A549 (cell line): ENCODE measurements at regions not wholly inside any gene's neighbourhood (a gene's known extent, or its start where the extent isn't known, plus 50 kb on each side); places are given as distances from the start of the nearest gene placed in this dataset.

Experiments used
- ATAC-seq, 2 experiments: fragments of 200-7000 bp in 1 of 2; fragments of >200 bp in 1 of 2; cut with Nextera tagmentation in 1 of 2; cut with Tn5 transposase in 1 of 2; 3 replicates each; pipeline versions ENCODE4 v1.8.0 to v1.9.1; 2018 to 2020; ENCODE audit warnings: mild to moderate bottlenecking in 1 of 2, moderate library complexity in 1 of 2
- CTCF ChIA-PET: fragments of 300-600 bp; sonication (Branson Sonifier 250); formaldehyde crosslinking; extraction: SDS; loops from one replicate; lab custom pipeline; 2021; ENCODE audit warnings: antibody characterized with exemption, inconsistent platforms; lab: Yijun Ruan, JAX
- POLR2A ChIA-PET: fragments of 350-600 bp; formaldehyde crosslinking; extraction: SDS; loops from one replicate; lab custom pipeline; 2021; ENCODE audit warnings: antibody characterized with exemption, inconsistent platforms; lab: Yijun Ruan, JAX
- DNase-seq, 2 experiments: peaks; one replicate each; pipeline versions ENCODE4 v3.0.0 to v3.0.0-alpha.2; 2011 to 2016; ENCODE audit warnings: low read depth in 1 of 2, low spot score in 1 of 2
- FAIRE-seq: peaks from 2 replicates; lab custom pipeline; 2011; peaks lifted over from hg19 to GRCh38; lab: Jason Lieb, UNC
- H3K27ac ChIP-seq, 2 experiments: fragments of >200 bp; sonication (Bioruptor Twin); formaldehyde crosslinking; 3 replicates each; pipeline ENCODE4 v1.5.1; 2016 to 2017
- H3K4me1 ChIP-seq: fragments of >200 bp; sonication (Bioruptor Twin); formaldehyde crosslinking; 3 replicates; pipeline ENCODE4 v1.6.1; 2016
- H3K4me2 ChIP-seq: fragments of >200 bp; sonication (Bioruptor Twin); formaldehyde crosslinking; 3 replicates; pipeline ENCODE4 v1.6.1; 2016
- H3K4me3 ChIP-seq: fragments of >200 bp; sonication (Bioruptor Twin); formaldehyde crosslinking; 3 replicates; pipeline ENCODE4 v1.5.1; 2016
- H3K9me3 ChIP-seq: fragments of >200 bp; sonication (Bioruptor Twin); formaldehyde crosslinking; 3 replicates; pipeline ENCODE4 v1.6.1; 2016
- BCL3 ChIP-seq: fragments of >200 bp; sonication (Bioruptor Twin); formaldehyde crosslinking; IDR thresholded peaks from 3 replicates; pipeline ENCODE4 v1.6.1; 2016
- BHLHE40 ChIP-seq: IDR thresholded peaks from 2 replicates; pipeline ENCODE4 v1.6.1; 2012; ENCODE audit warnings: low read depth, low read length, inconsistent platforms
- CBX8 ChIP-seq: fragments of 200-600 bp; sonication (generic); IDR thresholded peaks from 2 replicates; pipeline ENCODE4 v1.6.1; 2016
- CEBPB ChIP-seq, 2 experiments: fragments of >200 bp in 1 of 2; sonication (Bioruptor Twin) in 1 of 2; formaldehyde crosslinking in 1 of 2; IDR thresholded peaks; 2 replicates each; pipeline ENCODE4 v1.6.1; 2012 to 2016
- CHD4 ChIP-seq: fragments of 200-600 bp; sonication (generic); IDR thresholded peaks from 2 replicates; pipeline ENCODE4 v1.6.1; 2016; ENCODE audit warnings: antibody characterized with exemption, mild to moderate bottlenecking, borderline replicate concordance
- FOSB ChIP-seq: fragments of 250-450 bp; sonication (Bioruptor Pico); IDR thresholded peaks from 2 replicates; pipeline ENCODE4 v1.5.0; 2020; ENCODE audit warnings: mild to moderate bottlenecking, moderate library complexity
- FOSL2 ChIP-seq, 2 experiments: fragments of 450-650 bp in 1 of 2; fragments of >200 bp in 1 of 2; sonication (Bioruptor Twin) in 1 of 2; formaldehyde crosslinking; IDR thresholded peaks; 2 replicates each; pipeline versions ENCODE4 v1.5.0 to v1.6.1; 2016 to 2020; ENCODE audit warnings: mild to moderate bottlenecking in 1 of 2, moderate library complexity in 1 of 2
- GATA3 ChIP-seq: IDR thresholded peaks from 2 replicates; pipeline ENCODE4 v1.6.1; 2012; ENCODE audit warnings: borderline replicate concordance
- HDAC2 ChIP-seq: fragments of 200-600 bp; sonication (generic); IDR thresholded peaks from 2 replicates; pipeline ENCODE4 v1.6.1; 2016
- HES2 ChIP-seq: fragments of >200 bp; sonication (Bioruptor Twin); formaldehyde crosslinking; IDR thresholded peaks from 2 replicates; pipeline ENCODE4 v1.6.1; 2016
- HMGXB4 ChIP-seq: fragments of 250-450 bp; sonication (Bioruptor Pico); IDR thresholded peaks from 2 replicates; pipeline ENCODE4 v1.5.0; 2021; ENCODE audit warnings: mild to moderate bottlenecking, moderate library complexity, borderline replicate concordance
- HOXB13 ChIP-seq: fragments of 250-450 bp; sonication (Bioruptor Pico); IDR thresholded peaks from 2 replicates; pipeline ENCODE4 v1.5.0; 2020; ENCODE audit warnings: low read depth, mild to moderate bottlenecking, moderate library complexity
- JUNB ChIP-seq: fragments of >200 bp; sonication (Bioruptor Twin); formaldehyde crosslinking; IDR thresholded peaks from 2 replicates; pipeline ENCODE4 v1.6.1; 2016
- KDM5A ChIP-seq: fragments of 200-600 bp; sonication (generic); IDR thresholded peaks from 2 replicates; pipeline ENCODE4 v1.6.1; 2016; ENCODE audit warnings: antibody characterized with exemption, mild to moderate bottlenecking
- MAX ChIP-seq: IDR thresholded peaks from 2 replicates; pipeline ENCODE4 v1.6.1; 2012
- MAZ ChIP-seq: fragments of 150-350 bp; IDR thresholded peaks from 2 replicates; pipeline ENCODE4 v1.6.1; 2014; ENCODE audit warnings: antibody characterized with exemption, low read depth, low read length, borderline replicate concordance
- NFE2L2 ChIP-seq: fragments of 150-350 bp; conservative IDR thresholded peaks from 2 replicates; pipeline ENCODE4 v1.6.1; 2014; ENCODE audit warnings: low read length
- NPAS2 ChIP-seq: fragments of 250-450 bp; sonication (Bioruptor Pico); IDR thresholded peaks from 2 replicates; pipeline ENCODE4 v1.8.0; 2022; ENCODE audit warnings: mild to moderate bottlenecking, moderate library complexity, borderline replicate concordance
- NR3C1 ChIP-seq: fragments of >200 bp; sonication (Bioruptor Twin); formaldehyde crosslinking; IDR thresholded peaks from 3 replicates; pipeline ENCODE4 v1.6.1; 2017
- PBX3 ChIP-seq: IDR thresholded peaks from 2 replicates; pipeline ENCODE4 v1.6.1; 2012
- POLR2A ChIP-seq: IDR thresholded peaks from 2 replicates; pipeline ENCODE4 v1.6.1; 2012; ENCODE audit warnings: mild to moderate bottlenecking, low read length
- POLR2AphosphoS2 ChIP-seq: conservative IDR thresholded peaks from 2 replicates; pipeline ENCODE4 v1.6.1; 2012; ENCODE audit warnings: low read length, improper control_type of control experiment, inconsistent platforms
- RARB ChIP-seq: fragments of 250-450 bp; sonication (Bioruptor Pico); IDR thresholded peaks from 2 replicates; pipeline ENCODE4 v1.8.0; 2021; ENCODE audit warnings: mild to moderate bottlenecking, moderate library complexity
- SMC3 ChIP-seq: fragments of >200 bp; sonication (Bioruptor Twin); formaldehyde crosslinking; IDR thresholded peaks from 3 replicates; pipeline ENCODE4 v1.6.1; 2018; ENCODE audit warnings: inconsistent platforms
- TFCP2L1 ChIP-seq: fragments of 250-450 bp; sonication (Bioruptor Pico); IDR thresholded peaks from 2 replicates; pipeline ENCODE4 v1.5.0; 2021; ENCODE audit warnings: mild to moderate bottlenecking
- TP53 ChIP-seq: fragments of 250-450 bp; sonication (Bioruptor Pico); IDR thresholded peaks from 2 replicates; pipeline ENCODE4 v1.5.0; 2021; ENCODE audit warnings: mild to moderate bottlenecking, moderate library complexity
- ZC3H11A ChIP-seq: fragments of 450-650 bp; IDR thresholded peaks from 2 replicates; pipeline ENCODE4 v1.6.1; 2014; ENCODE audit warnings: antibody characterized with exemption, mild to moderate bottlenecking
- WGBS: methylation state at CpG from one replicate; pipeline ENCODE4 v1.1.6; 2017; ENCODE audit errors: missing lambda C conversion rate; 5-methylcytosine and 5-hydroxymethylcytosine counted together

- POLR2A ChIA-PET: no interaction called here
- CTCF ChIA-PET: no interaction called here
- ATAC-seq (no peak), DNase-seq (no peak), FAIRE-seq (no peak)
- H3K4me1 ChIP-seq: no peaks in the 10 kb centered on the region
- H3K4me3 ChIP-seq: no peak overlapping the region
- no peak overlapping the region for H3K27ac ChIP-seq
- no peak for TF ChIP-seq HMGXB4
- H3K9me3 ChIP-seq: no peaks in the 10 kb centered on the region
- H3K4me2 ChIP-seq: no peak overlapping the region
Observed at GRCh38 chr4:43757147-43757546, 691.5 kb downstream of the KCTD8 start.

- FAIRE-seq: no peak
- 8% methylated on average over 1 of the region's 1 CpG for WGBS
- no peak for TF ChIP-seq NFE2L2
- no peak for TF ChIP-seq MAZ
- TF ChIP-seq FOSL2 (IDR thresholded peaks at IDR 0.05): no peak
- no peak for TF ChIP-seq FOSL2 (CRISPR knock-in tag; IDR thresholded peaks at IDR 0.05)
- no peak for TF ChIP-seq GATA3
- no peak for TF ChIP-seq HES2
- no peak for TF ChIP-seq POLR2A
- no peak for TF ChIP-seq CEBPB (IDR thresholded peaks at IDR 0.05)
- no peak for TF ChIP-seq FOSB
- TF ChIP-seq HMGXB4: no peak
- no peak for TF ChIP-seq NPAS2
- TF ChIP-seq BHLHE40: no peak
- no peak for TF ChIP-seq KDM5A
- no peak for TF ChIP-seq POLR2AphosphoS2
- TF ChIP-seq JUNB: no peak
- H3K9me3 ChIP-seq: no peaks in the 10 kb centered on the region
- H3K4me3 ChIP-seq: no peak overlapping the region
- DNase-seq: no peak
- no peaks in the 10 kb centered on the region for H3K4me1 ChIP-seq
- CTCF ChIA-PET: no interaction called here
- no peak for ATAC-seq
- H3K27ac ChIP-seq: no peak overlapping the region
- POLR2A ChIA-PET: no interaction called here
- no peak overlapping the region for H3K4me2 ChIP-seq
Observed at GRCh38 chr4:43758836-43759235, 689.8 kb downstream of the KCTD8 start.

- no peaks in the 10 kb centered on the region for H3K9me3 ChIP-seq
- DNase-seq: no peak
- TF ChIP-seq CHD4 (no peak), TFCP2L1 (no peak), NPAS2 (no peak)
- TF ChIP-seq, all 56 proteins: peak for 0
- no peaks in the 10 kb centered on the region for H3K4me1 ChIP-seq
- FAIRE-seq (no peak), ATAC-seq (no peak)
- no peak overlapping the region for H3K4me3 ChIP-seq
- POLR2A ChIA-PET: no interaction called here
- H3K4me2 ChIP-seq: no peak overlapping the region
- CTCF ChIA-PET: no interaction called here
- 0% methylated on average over 4 of the region's 4 CpGs for WGBS
- H3K27ac ChIP-seq: no peak overlapping the region
Observed at GRCh38 chr4:43763029-43763610, 685.5 kb downstream of the KCTD8 start.

GRCh38 chr4:43765514-43765913 lies 683.1 kb downstream of the KCTD8 start:
- no peaks in the 10 kb centered on the region for H3K9me3 ChIP-seq
- CTCF ChIA-PET: no interaction called here
- ATAC-seq (no peak), FAIRE-seq (no peak), DNase-seq (no peak)
- no peak overlapping the region for H3K4me3 ChIP-seq
- 2% methylated on average over 2 of the region's 2 CpGs for WGBS
- H3K27ac ChIP-seq: no peak overlapping the region
- H3K4me1 ChIP-seq: no peaks in the 10 kb centered on the region
- POLR2A ChIA-PET: no interaction called here
- H3K4me2 ChIP-seq: no peak overlapping the region
- TF ChIP-seq TP53 (CRISPR knock-in tag): no peak
- TF ChIP-seq JUNB: no peak
- no peak for TF ChIP-seq MAX
- TF ChIP-seq POLR2AphosphoS2: no peak
- TF ChIP-seq FOSL2 (IDR thresholded peaks at IDR 0.05): no peak
- no peak for TF ChIP-seq FOSL2 (CRISPR knock-in tag; IDR thresholded peaks at IDR 0.05)
- TF ChIP-seq CBX8: no peak
- TF ChIP-seq RARB: no peak
- TF ChIP-seq PBX3: no peak
- TF ChIP-seq ZC3H11A: no peak
- TF ChIP-seq BCL3: no peak
- no peak for TF ChIP-seq MAZ
- no peak for TF ChIP-seq SMC3
- no peak for TF ChIP-seq TFCP2L1
- TF ChIP-seq NR3C1: no peak
- no peak for TF ChIP-seq HES2
- TF ChIP-seq HOXB13 (CRISPR knock-in tag): no peak
- TF ChIP-seq HDAC2: no peak
- no peak for TF ChIP-seq FOSB
